SK-N-MC (cell line): ENCODE measurements at regions not wholly inside any gene's neighbourhood (a gene's known extent, or its start where the extent isn't known, plus 50 kb on each side); places are given as distances from the start of the nearest gene placed in this dataset.

Experiments used
- EZH2 ChIP-seq: fragments of 200-600 bp; sonication (generic); IDR thresholded peaks from one replicate; pipeline ENCODE4 v1.6.1; 2017; ENCODE audit warnings: antibody characterized with exemption
- FOXP2 ChIP-seq: optimal IDR thresholded peaks from 2 replicates; pipeline ENCODE3; 2011; ENCODE audit warnings: mild to moderate bottlenecking, moderate library complexity; ENCODE audit not compliant: insufficient read depth; ENCODE audit errors: extremely low read length, control extremely low read depth
- POLR2AphosphoS5 ChIP-seq: IDR thresholded peaks from 2 replicates; pipeline ENCODE4 v1.6.1; 2012; ENCODE audit warnings: mild to moderate bottlenecking, low read depth, low read length, borderline replicate concordance

DNA sequence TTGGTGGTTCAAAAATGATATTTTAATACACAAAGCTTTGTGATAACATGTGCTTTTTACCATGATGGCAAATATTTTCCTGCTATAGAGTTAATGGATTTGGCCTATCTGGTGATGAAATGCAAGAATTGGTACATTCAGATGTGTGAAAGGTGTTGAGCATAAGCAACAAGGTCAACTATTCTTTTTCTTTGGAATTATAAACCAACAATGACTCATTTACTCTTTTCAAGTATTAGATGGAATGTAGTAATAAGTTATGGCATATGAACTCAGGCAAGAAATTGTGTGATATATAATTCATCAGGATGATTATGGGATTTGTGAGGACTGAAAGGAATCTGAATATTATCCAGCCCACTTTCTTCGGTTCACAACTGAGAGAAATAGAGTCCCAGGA, 471.4 kb downstream of the ETNK1 start:
- TF ChIP-seq POLR2AphosphoS5 (no peak), FOXP2 (no peak), EZH2 (no peak)
